Activated T-cell treated with anti-CD3 and anti-CD28 coated beads, Interleukin-2, amount 50 U/mL, for 4 hours (primary cell): ENCODE measurements at regions not wholly inside any gene's neighbourhood (a gene's known extent, or its start where the extent isn't known, plus 50 kb on each side); places are given as distances from the start of the nearest gene placed in this dataset.

Source experiments
- ATAC-seq, 2 donors: fragments of 200-7000 bp; cut with Tn5 transposase; one replicate each; pipeline ENCODE4 v1.10.0; 2021
- DNase-seq: peaks from one replicate; pipeline ENCODE4 v3.0.0-alpha.2; 2020
- H3K27me3 Mint-ChIP-seq: one replicate; pipeline ENCODE4 v1.8.0; 2021; ENCODE audit warnings: low read depth, mixed read lengths
- H3K36me3 Mint-ChIP-seq: one replicate; pipeline ENCODE4 v1.8.0; 2022; ENCODE audit warnings: mixed read lengths; ENCODE audit not compliant: insufficient read depth
- H3K4me1 Mint-ChIP-seq: one replicate; pipeline ENCODE4 v1.8.0; 2021; ENCODE audit warnings: low read depth, mixed read lengths
- H3K4me3 Mint-ChIP-seq: one replicate; pipeline ENCODE4 v1.8.0; 2021; ENCODE audit warnings: mild to moderate bottlenecking, moderate library complexity, mixed read lengths
- H3K9me3 Mint-ChIP-seq: one replicate; pipeline ENCODE4 v1.8.0; 2021; ENCODE audit warnings: mixed read lengths

GRCh38 chr4:18318682-18319388, 297.3 kb upstream of the LCORL start:
- Mint-ChIP-seq H3K27me3 (peaks cover 4% of the 10 kb centered on the region), H3K9me3 (no peaks in the 10 kb centered on the region), H3K4me1 (no peaks in the 10 kb centered on the region), H3K36me3 (no peaks in the 10 kb centered on the region), H3K4me3 (no peak overlapping the region)
- ATAC-seq (no peak), DNase-seq (no peak)

DNA sequence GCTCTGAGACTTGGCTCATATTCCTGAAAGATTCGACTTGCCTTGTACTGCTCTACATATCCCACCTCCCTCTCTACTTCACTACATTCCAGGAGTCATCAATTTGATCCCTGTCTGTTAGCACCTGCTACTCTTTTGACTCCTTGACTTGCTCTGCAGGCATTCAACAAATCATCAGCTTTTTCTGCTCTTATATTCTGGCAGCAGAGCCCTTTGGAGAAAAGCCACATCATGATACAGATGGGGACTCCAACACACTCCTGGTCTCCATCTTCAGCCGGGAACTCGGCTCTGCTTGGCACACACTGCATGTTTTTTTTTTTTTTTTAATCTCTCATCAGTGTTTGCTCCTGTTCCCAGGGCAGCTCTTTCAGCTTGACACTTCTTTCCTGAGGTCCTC, 293.2 kb upstream of the LCORL start:
- H3K4me3 Mint-ChIP-seq, result no peak overlapping the region
- H3K27me3 Mint-ChIP-seq, result peaks cover 2% of the 10 kb centered on the region
- H3K4me1 Mint-ChIP-seq, result no peaks in the 10 kb centered on the region
- no peak for DNase-seq
- no peaks in the 10 kb centered on the region for H3K36me3 Mint-ChIP-seq
- ATAC-seq, result no peak
- H3K9me3 Mint-ChIP-seq, result no peaks in the 10 kb centered on the region

DNA sequence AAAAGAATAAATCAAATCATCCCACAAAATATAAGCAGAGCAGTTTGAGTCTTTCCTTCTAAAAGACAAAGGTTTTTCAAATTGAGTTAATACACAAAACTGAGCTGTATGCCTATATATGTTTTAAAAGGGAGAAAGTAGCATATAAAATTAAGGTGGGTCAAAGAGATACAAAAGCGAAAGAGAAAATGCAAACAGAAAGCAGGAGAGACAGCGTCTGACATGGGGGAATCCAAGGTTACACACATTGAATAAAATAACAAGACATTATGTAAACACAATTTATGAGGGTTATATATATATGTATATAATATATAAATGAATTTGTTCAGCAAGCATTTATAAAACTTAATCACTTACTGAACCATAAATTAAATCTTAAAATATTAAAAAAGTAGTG, 276.1 kb upstream of the LCORL start:
- Mint-ChIP-seq H3K9me3 (no peaks in the 10 kb centered on the region), H3K27me3 (peaks cover 2% of the 10 kb centered on the region), H3K36me3 (no peaks in the 10 kb centered on the region), H3K4me1 (no peaks in the 10 kb centered on the region), H3K4me3 (no peak overlapping the region)
- DNase-seq, result no peak
- ATAC-seq, result no peak

GRCh38 chr4:18296411-18296810, 274.9 kb upstream of the LCORL start:
- H3K4me3 Mint-ChIP-seq, result no peak overlapping the region
- no peak for DNase-seq
- H3K9me3 Mint-ChIP-seq, result no peaks in the 10 kb centered on the region
- ATAC-seq, result no peak
- no peaks in the 10 kb centered on the region for H3K36me3 Mint-ChIP-seq
- H3K4me1 Mint-ChIP-seq, result no peaks in the 10 kb centered on the region
- H3K27me3 Mint-ChIP-seq, result peaks cover 2% of the 10 kb centered on the region

DNA sequence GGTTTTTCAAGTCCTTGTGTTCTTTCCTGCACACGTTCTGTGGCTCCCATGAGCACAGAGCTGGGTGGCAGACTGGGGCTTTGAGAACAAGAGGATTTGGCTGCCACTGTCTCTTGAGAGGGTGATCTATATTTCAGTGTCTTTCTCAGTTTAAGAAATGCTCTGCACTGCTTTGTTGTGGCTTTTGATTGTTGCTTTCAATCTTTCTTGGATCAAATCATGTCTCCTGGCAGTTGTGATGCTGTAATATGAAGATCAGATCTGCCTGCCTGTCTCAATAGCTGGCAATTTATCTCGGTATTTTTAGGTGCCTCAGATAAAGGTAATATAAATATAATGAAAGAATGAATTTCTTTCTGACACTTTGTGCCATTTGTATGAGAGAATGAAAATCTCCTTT, 273.3 kb upstream of the LCORL start:
- no peak overlapping the region for H3K4me3 Mint-ChIP-seq
- no peaks in the 10 kb centered on the region for H3K36me3 Mint-ChIP-seq
- DNase-seq (no peak), ATAC-seq (no peak)
- no peaks in the 10 kb centered on the region for H3K4me1 Mint-ChIP-seq
- H3K9me3 Mint-ChIP-seq, result no peaks in the 10 kb centered on the region
- no peaks in the 10 kb centered on the region for H3K27me3 Mint-ChIP-seq

DNA sequence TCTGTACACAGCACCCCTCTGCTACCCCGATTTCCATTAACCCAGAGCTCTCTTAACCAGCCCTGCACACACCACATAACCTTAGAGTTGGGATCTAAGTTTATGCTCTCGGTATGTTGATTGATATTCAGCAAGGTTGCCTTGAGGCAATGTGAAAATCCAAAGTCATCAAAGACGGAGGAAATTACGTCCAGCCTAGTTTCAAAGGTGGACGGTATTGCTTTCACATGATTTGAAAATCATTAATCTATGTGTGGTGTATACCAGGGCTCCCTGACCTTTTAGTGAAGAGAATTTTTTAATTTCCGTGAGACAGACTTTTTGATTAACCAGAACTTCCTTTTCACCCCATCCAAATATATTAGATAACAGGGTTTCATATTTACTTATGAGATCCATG, 272.5 kb upstream of the LCORL start:
- no peaks in the 10 kb centered on the region for H3K27me3 Mint-ChIP-seq
- ATAC-seq (no peak), DNase-seq (no peak)
- H3K4me3 Mint-ChIP-seq, result no peak overlapping the region
- no peaks in the 10 kb centered on the region for H3K4me1 Mint-ChIP-seq
- no peaks in the 10 kb centered on the region for H3K36me3 Mint-ChIP-seq
- no peaks in the 10 kb centered on the region for H3K9me3 Mint-ChIP-seq

- Mint-ChIP-seq H3K27me3 (peaks cover 2% of the 10 kb centered on the region), H3K36me3 (no peaks in the 10 kb centered on the region)
- DNase-seq, result no peak
Observed at GRCh38 chr4:18292411-18292810, 270.9 kb upstream of the LCORL start.

GRCh38 chr4:18291981-18292380, 270.4 kb upstream of the LCORL start:
- no peaks in the 10 kb centered on the region for H3K9me3 Mint-ChIP-seq
- no peak for DNase-seq
- ATAC-seq, result no peak
- H3K27me3 Mint-ChIP-seq, result peaks cover 2% of the 10 kb centered on the region
- H3K4me1 Mint-ChIP-seq, result no peaks in the 10 kb centered on the region
- no peak overlapping the region for H3K4me3 Mint-ChIP-seq
- no peaks in the 10 kb centered on the region for H3K36me3 Mint-ChIP-seq

More at GRCh38 chr4:18292411-18292810, 270.9 kb upstream of the LCORL start:
- no peak for ATAC-seq
- no peak overlapping the region for H3K4me3 Mint-ChIP-seq
- no peaks in the 10 kb centered on the region for H3K9me3 Mint-ChIP-seq
- H3K4me1 Mint-ChIP-seq, result no peaks in the 10 kb centered on the region

- Mint-ChIP-seq H3K4me3 (no peak overlapping the region), H3K9me3 (no peaks in the 10 kb centered on the region), H3K4me1 (no peaks in the 10 kb centered on the region), H3K36me3 (no peaks in the 10 kb centered on the region), H3K27me3 (peaks cover 2% of the 10 kb centered on the region)
- DNase-seq, result no peak
- ATAC-seq, result no peak
Observed at GRCh38 chr4:18291256-18291655, 269.7 kb upstream of the LCORL start.

DNA sequence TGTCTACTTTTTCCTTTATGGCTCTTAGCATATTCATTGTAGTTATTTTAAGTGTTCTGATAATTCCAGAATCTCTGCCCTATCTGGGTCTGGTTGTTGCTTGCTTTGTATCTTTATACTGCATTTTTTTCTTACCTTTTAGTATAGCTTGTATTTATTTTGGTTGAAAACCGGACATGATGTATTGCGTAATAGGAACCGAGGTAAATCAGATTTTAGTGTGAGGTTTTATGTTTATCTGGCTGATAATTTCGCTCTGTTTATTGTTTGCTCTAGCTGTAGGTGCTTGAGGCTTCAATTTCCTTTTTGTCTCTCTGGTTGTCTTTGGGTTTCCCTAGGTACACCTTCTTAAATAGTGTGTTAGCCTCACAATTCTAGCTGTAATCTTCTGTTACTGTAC, 263.8 kb upstream of the LCORL start:
- DNase-seq (no peak), ATAC-seq (no peak)
- H3K27me3 Mint-ChIP-seq, result peaks cover 2% of the 10 kb centered on the region
- no peaks in the 10 kb centered on the region for H3K36me3 Mint-ChIP-seq
- no peaks in the 10 kb centered on the region for H3K9me3 Mint-ChIP-seq
- no peak overlapping the region for H3K4me3 Mint-ChIP-seq
- no peaks in the 10 kb centered on the region for H3K4me1 Mint-ChIP-seq

DNA sequence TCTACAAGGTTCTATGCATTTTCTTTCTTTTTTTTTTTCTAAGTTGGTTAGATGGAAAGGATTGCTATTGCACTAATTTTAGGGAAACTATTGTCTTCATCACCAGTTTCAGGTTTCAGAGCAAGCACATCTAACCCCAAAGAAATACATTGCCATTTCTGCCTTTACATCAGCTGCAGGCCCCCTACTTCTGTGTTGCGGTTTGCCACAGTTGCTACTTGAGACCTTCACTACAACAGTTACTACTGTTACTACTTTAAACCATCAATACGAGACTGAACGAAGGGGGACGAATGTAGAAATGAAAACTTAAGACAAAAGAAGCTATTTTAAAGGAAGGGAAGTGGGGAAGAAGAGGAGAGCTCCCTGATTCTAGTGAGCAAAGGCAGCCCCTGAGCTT, 256.7 kb upstream of the LCORL start:
- ATAC-seq (no peak), DNase-seq (no peak)
- no peaks in the 10 kb centered on the region for H3K4me1 Mint-ChIP-seq
- H3K36me3 Mint-ChIP-seq, result no peaks in the 10 kb centered on the region
- peaks cover 10% of the 10 kb centered on the region for H3K9me3 Mint-ChIP-seq
- H3K4me3 Mint-ChIP-seq, result no peak overlapping the region
- no peaks in the 10 kb centered on the region for H3K27me3 Mint-ChIP-seq

GRCh38 chr4:18262832-18263231, 241.3 kb upstream of the LCORL start:
- no peaks in the 10 kb centered on the region for H3K9me3 Mint-ChIP-seq
- no peaks in the 10 kb centered on the region for H3K4me1 Mint-ChIP-seq
- H3K4me3 Mint-ChIP-seq, result no peak overlapping the region
- no peak for DNase-seq
- H3K27me3 Mint-ChIP-seq, result peaks cover 7% of the 10 kb centered on the region
- H3K36me3 Mint-ChIP-seq, result no peaks in the 10 kb centered on the region
- no peak for ATAC-seq

- Mint-ChIP-seq H3K36me3 (no peaks in the 10 kb centered on the region), H3K27me3 (no peaks in the 10 kb centered on the region), H3K4me3 (no peak overlapping the region), H3K9me3 (peaks cover 2% of the 10 kb centered on the region), H3K4me1 (no peaks in the 10 kb centered on the region)
- no peak for ATAC-seq
- no peak for DNase-seq
Observed at GRCh38 chr4:18252052-18252451, 230.5 kb upstream of the LCORL start.

GRCh38 chr4:18250564-18250963, 229.0 kb upstream of the LCORL start:
- H3K27me3 Mint-ChIP-seq, result no peaks in the 10 kb centered on the region
- no peak overlapping the region for H3K4me3 Mint-ChIP-seq
- no peaks in the 10 kb centered on the region for H3K36me3 Mint-ChIP-seq
- DNase-seq (no peak), ATAC-seq (no peak)
- no peaks in the 10 kb centered on the region for H3K4me1 Mint-ChIP-seq
- H3K9me3 Mint-ChIP-seq, result no peaks in the 10 kb centered on the region

DNA sequence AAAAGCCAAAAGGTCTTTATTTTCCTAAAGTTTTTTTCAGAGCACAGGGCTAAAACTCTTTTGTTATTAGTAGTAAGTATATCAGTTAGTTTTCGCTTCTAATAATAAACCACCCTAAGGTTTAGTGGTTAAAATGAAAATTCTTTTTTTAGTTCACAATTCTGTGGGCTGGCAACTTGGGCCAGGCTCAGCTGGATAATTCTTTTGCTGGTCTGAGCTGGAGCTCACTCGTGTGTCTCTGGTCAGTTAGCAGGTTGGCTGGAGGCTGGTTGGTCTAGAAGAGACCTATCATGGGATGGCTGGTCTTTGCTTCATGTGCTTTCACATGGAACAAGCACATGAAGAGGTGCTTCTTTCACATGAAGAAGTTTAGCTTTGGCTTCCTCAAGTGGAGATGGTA, 227.1 kb upstream of the LCORL start:
- Mint-ChIP-seq H3K4me1 (no peaks in the 10 kb centered on the region), H3K9me3 (no peaks in the 10 kb centered on the region), H3K36me3 (no peaks in the 10 kb centered on the region), H3K4me3 (no peak overlapping the region), H3K27me3 (no peaks in the 10 kb centered on the region)
- no peak for ATAC-seq
- DNase-seq, result no peak

GRCh38 chr4:18247189-18247588, 225.6 kb upstream of the LCORL start:
- ATAC-seq (no peak), DNase-seq (no peak)
- Mint-ChIP-seq H3K9me3 (no peaks in the 10 kb centered on the region), H3K4me3 (no peak overlapping the region), H3K36me3 (no peaks in the 10 kb centered on the region), H3K4me1 (no peaks in the 10 kb centered on the region), H3K27me3 (no peaks in the 10 kb centered on the region)
